ENCODE measurements at regions not wholly inside any gene's neighbourhood (a gene's known extent, or its start where the extent isn't known, plus 50 kb on each side); places are given as distances from the start of the nearest gene placed in this dataset.

- DNase-seq (ENCODE audit: low read depth in 2 of 3, low spot score in 2 of 3), result no peak
Measured at GRCh38 chr15:46764851-46765250, 952.5 kb upstream of the SEMA6D start.

- DNase-seq (ENCODE audit: low read depth in 2 of 3, low spot score in 2 of 3), result no peak
Measured at GRCh38 chr15:46766021-46766420, 951.3 kb upstream of the SEMA6D start.

- no peak for DNase-seq (ENCODE audit: low read depth in 2 of 3, low spot score in 2 of 3)
Measured at GRCh38 chr15:46768287-46768686, 949.0 kb upstream of the SEMA6D start.

GRCh38 chr15:46773016-46773415 is 944.3 kb upstream of the SEMA6D start:
- no peak for DNase-seq (ENCODE audit: low read depth in 2 of 3, low spot score in 2 of 3)

GRCh38 chr15:46778876-46779275 is 938.4 kb upstream of the SEMA6D start:
- DNase-seq (ENCODE audit: low read depth in 2 of 3, low spot score in 2 of 3), result no peak

GRCh38 chr15:46786590-46787285 is 930.6 kb upstream of the SEMA6D start:
- DNase-seq (ENCODE audit: low read depth in 2 of 3, low spot score in 2 of 3), result no peak

- DNase-seq (ENCODE audit: low read depth in 2 of 3, low spot score in 2 of 3), result no peak
Measured at GRCh38 chr15:46795685-46796084, 921.6 kb upstream of the SEMA6D start.

GRCh38 chr15:46808834-46809233 is 908.5 kb upstream of the SEMA6D start:
- DNase-seq (ENCODE audit: low read depth in 2 of 3, low spot score in 2 of 3), result no peak

- DNase-seq (ENCODE audit: low read depth in 2 of 3, low spot score in 2 of 3), result no peak
Measured at GRCh38 chr15:46815240-46815639, 902.1 kb upstream of the SEMA6D start.

- no peak for DNase-seq (ENCODE audit: low read depth in 2 of 3, low spot score in 2 of 3)
Measured at GRCh38 chr15:46815765-46816164, 901.5 kb upstream of the SEMA6D start.

- DNase-seq (ENCODE audit: low read depth in 2 of 3, low spot score in 2 of 3), result no peak
Measured at GRCh38 chr15:46848704-46849103, 868.6 kb upstream of the SEMA6D start.

GRCh38 chr15:46853600-46853999 is 863.7 kb upstream of the SEMA6D start:
- DNase-seq (ENCODE audit: low read depth in 2 of 3, low spot score in 2 of 3), result no peak

- DNase-seq (ENCODE audit: low read depth in 2 of 3, low spot score in 2 of 3), result no peak
Measured at GRCh38 chr15:46854564-46854963, 862.7 kb upstream of the SEMA6D start.

- no peak for DNase-seq (ENCODE audit: low read depth in 2 of 3, low spot score in 2 of 3)
Measured at GRCh38 chr15:46855388-46855787, 861.9 kb upstream of the SEMA6D start.

- DNase-seq (ENCODE audit: low read depth in 2 of 3, low spot score in 2 of 3), result no peak
Measured at GRCh38 chr15:46856839-46857502, 860.3 kb upstream of the SEMA6D start.

- no peak for DNase-seq (ENCODE audit: low read depth in 2 of 3, low spot score in 2 of 3)
Measured at GRCh38 chr15:46858150-46858549, 859.2 kb upstream of the SEMA6D start.

- DNase-seq (ENCODE audit: low read depth in 2 of 3, low spot score in 2 of 3), result no peak
Measured at GRCh38 chr15:46861796-46862195, 855.5 kb upstream of the SEMA6D start.

- no peak for DNase-seq (ENCODE audit: low read depth in 2 of 3, low spot score in 2 of 3)
Measured at GRCh38 chr15:46865155-46865554, 852.1 kb upstream of the SEMA6D start.

GRCh38 chr15:46872286-46872980 is 844.9 kb upstream of the SEMA6D start:
- no peak for DNase-seq (ENCODE audit: low read depth in 2 of 3, low spot score in 2 of 3)

GRCh38 chr15:46872981-46873330 is 844.3 kb upstream of the SEMA6D start:
- no peak for DNase-seq (ENCODE audit: low read depth in 2 of 3, low spot score in 2 of 3)

- DNase-seq (ENCODE audit: low read depth in 2 of 3, low spot score in 2 of 3), result no peak
Measured at GRCh38 chr15:46879032-46879770, 838.1 kb upstream of the SEMA6D start.
